Upper lobe of left lung (tissue), 4 donors: ENCODE measurements at regions not wholly inside any gene's neighbourhood (a gene's known extent, or its start where the extent isn't known, plus 50 kb on each side); places are given as distances from the start of the nearest gene placed in this dataset.

Experiments used
- CTCF ChIP-seq, 6 experiments: fragments of 450-650 bp in 4 of 6; fragments of 200-600 bp in 2 of 6; sonication (generic) in 2 of 6; IDR thresholded peaks; one replicate each; pipeline ENCODE4 v1.5.1; 2016 to 2019; ENCODE audit warnings: antibody characterized with exemption in 6 of 6
- EP300 ChIP-seq, 4 donors: sonication (generic); formaldehyde crosslinking; IDR thresholded peaks; one replicate each; pipeline ENCODE4 v1.5.1; 2017; ENCODE audit warnings: antibody characterized with exemption in 4 of 4, control low read depth in 2 of 4
- POLR2A ChIP-seq, 4 donors: fragments of 450-650 bp; IDR thresholded peaks; one replicate each; pipeline ENCODE4 v1.5.1; 2016 to 2017; ENCODE audit warnings: antibody characterized with exemption in 4 of 4, mild to moderate bottlenecking in 2 of 4

GRCh38 chr18:44473394-44474066 lies 207.2 kb upstream of the SETBP1 start:
- TF ChIP-seq CTCF (IDR thresholded peaks at IDR 0.05) (no peak), POLR2A (IDR thresholded peaks at IDR 0.05) (no peak), EP300 (IDR thresholded peaks at IDR 0.05) (no peak)
